PC-9 (cell line): ENCODE measurements at regions not wholly inside any gene's neighbourhood (a gene's known extent, or its start where the extent isn't known, plus 50 kb on each side); places are given as distances from the start of the nearest gene placed in this dataset.

Experiments
- BruUV-seq: library from RNA; stranded (reverse); fragments of 400-500 nt; replicated peaks from 2 replicates; lab custom pipeline; 2021; lab: Mats Ljungman, UMichigan
- CTCF ChIA-PET: fragments of 300-600 bp; sonication (Branson Sonifier 250); formaldehyde crosslinking; loops from one replicate; lab custom pipeline; 2022; ENCODE audit warnings: antibody characterized with exemption; lab: Charles Lee
- POLR2A ChIA-PET: fragments of 300-600 bp; sonication (Branson Sonifier 250); formaldehyde crosslinking; loops from one replicate; lab custom pipeline; 2022; ENCODE audit warnings: antibody characterized with exemption; ENCODE audit not compliant: unreplicated experiment; lab: Charles Lee
- DNase-seq, 2 experiments: peaks; one replicate each; pipeline versions ENCODE4 v3.0.0 to v3.0.0-alpha.2; 2015 to 2022; ENCODE audit warnings: mixed read lengths in 1 of 2
- H2AFZ ChIP-seq: fragments of 200-600 bp; sonication (generic); 2 replicates; pipeline ENCODE4 v1.8.1; 2017; ENCODE audit warnings: antibody characterized with exemption
- H3F3A ChIP-seq: fragments of 200-600 bp; sonication (generic); 2 replicates; pipeline ENCODE4 v1.8.1; 2017; ENCODE audit warnings: antibody characterized with exemption, mild to moderate bottlenecking, low read depth; ENCODE audit not compliant: insufficient read depth
- H3K27ac ChIP-seq: fragments of 200-600 bp; sonication (generic); 2 replicates; pipeline ENCODE4 v1.6.1; 2016; ENCODE audit warnings: mixed run types
- H3K27me3 ChIP-seq: fragments of 200-600 bp; sonication (generic); 2 replicates; pipeline ENCODE4 v1.6.1; 2016; ENCODE audit warnings: low read depth, mixed run types; ENCODE audit not compliant: insufficient read depth
- H3K36me3 ChIP-seq: fragments of 200-600 bp; sonication (generic); 2 replicates; pipeline ENCODE4 v1.6.1; 2016; ENCODE audit warnings: low read depth, mixed run types
- H3K4me1 ChIP-seq: fragments of 200-600 bp; sonication (generic); replicated peaks from 2 replicates; pipeline ENCODE4 v1.6.1; 2016; ENCODE audit warnings: mixed run types; ENCODE audit not compliant: insufficient read depth
- H3K4me2 ChIP-seq: fragments of 200-600 bp; sonication (generic); 2 replicates; pipeline ENCODE4 v1.6.1; 2017; ENCODE audit warnings: mixed run types
- H3K4me3 ChIP-seq: fragments of 200-600 bp; sonication (generic); 2 replicates; pipeline ENCODE4 v1.6.1; 2016; ENCODE audit warnings: mixed run types
- H3K79me2 ChIP-seq: fragments of 200-600 bp; sonication (generic); 2 replicates; pipeline ENCODE4 v1.6.1; 2017; ENCODE audit warnings: low read depth, mixed run types
- H3K9me2 ChIP-seq: fragments of 200-600 bp; sonication (generic); 2 replicates; pipeline ENCODE4 v1.8.1; 2017; ENCODE audit warnings: mild to moderate bottlenecking; ENCODE audit not compliant: insufficient read depth
- H3K9me3 ChIP-seq: fragments of 200-600 bp; sonication (generic); 2 replicates; pipeline ENCODE4 v1.8.1; 2016; ENCODE audit warnings: low read depth; ENCODE audit not compliant: insufficient read depth
- H4K20me1 ChIP-seq: fragments of 200-600 bp; sonication (generic); 2 replicates; pipeline ENCODE4 v1.8.1; 2017; ENCODE audit not compliant: insufficient read depth
- EZH2 ChIP-seq: fragments of 200-600 bp; sonication (generic); IDR thresholded peaks from 2 replicates; pipeline ENCODE4 v1.8.0; 2017; ENCODE audit warnings: antibody characterized with exemption, low read depth
- intact Hi-C: fragments of 100-400 bp; cut with micrococcal nuclease; formaldehyde crosslinking; loops from one replicate; pipeline ENCODE4 v1.10.0; 2022; ENCODE audit not compliant: unreplicated experiment
- TF ChIP-seq, protein P1 (sequence below): fragments of 200-600 bp; sonication (generic); conservative IDR thresholded peaks from 2 replicates; pipeline ENCODE4 v1.6.1; 2017; ENCODE audit warnings: mixed run types, antibody characterized with exemption, mild to moderate bottlenecking, moderate library complexity

DNA sequence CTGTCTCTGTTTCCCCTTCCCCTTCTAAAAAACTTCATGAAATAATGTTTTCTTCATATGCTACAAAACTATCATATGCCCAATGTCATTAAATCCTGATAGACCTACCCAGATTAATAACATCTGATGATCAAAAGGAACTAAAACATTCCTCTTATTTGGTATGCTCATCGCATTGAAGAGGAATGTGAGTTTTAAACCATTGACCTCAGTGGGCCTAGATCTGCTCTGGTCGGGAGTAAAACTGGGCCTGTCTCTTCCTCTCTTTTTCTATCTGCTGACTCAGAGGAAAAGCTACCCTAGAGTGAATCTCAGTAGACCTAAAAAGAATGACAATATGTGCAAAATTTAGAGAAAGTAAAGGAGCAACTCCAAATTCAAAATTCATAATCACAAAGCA, 275.8 kb downstream of the SATB1 start:
- H3K79me2 ChIP-seq: no peaks in the 10 kb centered on the region
- TF ChIP-seq, protein P1, sequence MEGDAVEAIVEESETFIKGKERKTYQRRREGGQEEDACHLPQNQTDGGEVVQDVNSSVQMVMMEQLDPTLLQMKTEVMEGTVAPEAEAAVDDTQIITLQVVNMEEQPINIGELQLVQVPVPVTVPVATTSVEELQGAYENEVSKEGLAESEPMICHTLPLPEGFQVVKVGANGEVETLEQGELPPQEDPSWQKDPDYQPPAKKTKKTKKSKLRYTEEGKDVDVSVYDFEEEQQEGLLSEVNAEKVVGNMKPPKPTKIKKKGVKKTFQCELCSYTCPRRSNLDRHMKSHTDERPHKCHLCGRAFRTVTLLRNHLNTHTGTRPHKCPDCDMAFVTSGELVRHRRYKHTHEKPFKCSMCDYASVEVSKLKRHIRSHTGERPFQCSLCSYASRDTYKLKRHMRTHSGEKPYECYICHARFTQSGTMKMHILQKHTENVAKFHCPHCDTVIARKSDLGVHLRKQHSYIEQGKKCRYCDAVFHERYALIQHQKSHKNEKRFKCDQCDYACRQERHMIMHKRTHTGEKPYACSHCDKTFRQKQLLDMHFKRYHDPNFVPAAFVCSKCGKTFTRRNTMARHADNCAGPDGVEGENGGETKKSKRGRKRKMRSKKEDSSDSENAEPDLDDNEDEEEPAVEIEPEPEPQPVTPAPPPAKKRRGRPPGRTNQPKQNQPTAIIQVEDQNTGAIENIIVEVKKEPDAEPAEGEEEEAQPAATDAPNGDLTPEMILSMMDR: no peak
- TF ChIP-seq EZH2: no peak
- no peak for DNase-seq
- no peak overlapping the region for H2AFZ ChIP-seq
- peaks cover 13% of the 10 kb centered on the region for H3K4me1 ChIP-seq
- 0 out of 2 replicates have a peak, but pooled peaks cover 3% of the 10 kb centered on the region for H3K9me2 ChIP-seq
- no peaks in the 10 kb centered on the region for H3K36me3 ChIP-seq
- no peak overlapping the region for H3K27ac ChIP-seq
- no peaks in the 10 kb centered on the region for H3K9me3 ChIP-seq
- no peak overlapping the region for H3K4me2 ChIP-seq
- no peaks in the 10 kb centered on the region for H4K20me1 ChIP-seq
- no peak overlapping the region for H3K4me3 ChIP-seq
- H3K27me3 ChIP-seq: no peaks in the 10 kb centered on the region
- intact Hi-C loops: no loop called here
- POLR2A ChIA-PET: no interaction called here
- no TSS peak for BruUV-seq
- peaks cover 10% of the 10 kb centered on the region; the same call in 1 of the 2 replicates for H3F3A ChIP-seq
- CTCF ChIA-PET: no interaction called here

DNA sequence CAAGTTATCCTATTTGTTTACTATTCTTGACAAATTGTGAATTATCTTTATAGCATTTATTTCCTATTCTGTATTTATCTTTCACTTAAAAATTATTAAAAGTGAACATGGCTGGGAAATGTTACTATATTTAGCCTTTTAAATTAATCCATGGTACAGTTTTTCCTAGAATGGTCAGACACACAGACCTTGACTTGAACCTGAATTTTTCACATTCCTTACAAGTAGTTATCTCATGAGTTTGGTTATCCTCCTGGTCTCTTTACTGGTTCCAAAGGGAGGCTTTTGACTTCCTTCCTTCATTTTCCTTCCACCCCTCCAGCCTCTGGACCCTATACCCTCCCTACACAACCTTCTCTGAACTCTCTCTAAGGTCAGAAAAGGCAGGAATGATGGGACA, 280.6 kb downstream of the SATB1 start:
- intact Hi-C loops: no loop called here
- H3K9me2 ChIP-seq: 0 out of 2 replicates have a peak, but pooled peaks cover 3% of the 10 kb centered on the region
- no peaks in the 10 kb centered on the region for H3K27me3 ChIP-seq
- 0 out of 2 replicates have a peak, but pooled peaks cover 5% of the 10 kb centered on the region for H3K9me3 ChIP-seq
- H3F3A ChIP-seq: no peaks in the 10 kb centered on the region
- DNase-seq: no peak
- H3K36me3 ChIP-seq: no peaks in the 10 kb centered on the region
- TF ChIP-seq, protein P1: no peak
- no peak for TF ChIP-seq EZH2
- ChIA-PET CTCF (no interaction called here), POLR2A (no interaction called here)
- H3K4me1 ChIP-seq: no peaks in the 10 kb centered on the region
- H3K4me3 ChIP-seq: no peak overlapping the region
- H3K27ac ChIP-seq: no peak overlapping the region
- no peak overlapping the region for H2AFZ ChIP-seq
- H3K79me2 ChIP-seq: no peaks in the 10 kb centered on the region
- no TSS peak for BruUV-seq
- no peaks in the 10 kb centered on the region for H4K20me1 ChIP-seq
- no peak overlapping the region for H3K4me2 ChIP-seq

DNA sequence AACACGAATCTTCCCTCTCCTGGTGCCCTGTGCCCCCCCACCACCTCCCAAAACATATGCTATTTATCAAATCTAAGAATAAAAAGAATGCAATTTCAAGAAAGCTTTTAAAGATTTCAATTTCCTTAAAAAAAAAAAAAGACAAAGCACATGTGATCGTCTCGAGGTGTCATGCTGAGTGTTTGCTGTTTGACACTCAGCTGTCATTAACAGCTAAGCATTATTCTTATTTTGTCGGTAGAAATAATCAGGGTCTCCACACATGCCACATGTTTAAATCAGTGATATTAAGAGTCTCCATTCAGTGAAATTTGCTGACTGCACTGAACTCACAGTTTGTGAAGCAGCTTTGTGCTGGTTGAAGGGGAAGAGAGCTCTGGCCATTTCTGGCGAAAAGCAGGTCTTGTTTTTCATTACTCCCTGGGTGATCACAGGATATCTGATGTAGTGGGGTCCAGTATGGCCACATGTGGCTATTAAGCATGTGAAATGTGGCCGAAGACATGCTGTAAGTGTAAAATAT, 281.8 kb downstream of the SATB1 start:
- POLR2A ChIA-PET: no interaction called here
- DNase-seq: no peak
- H3K4me1 ChIP-seq: no peaks in the 10 kb centered on the region
- H3K36me3 ChIP-seq: no peaks in the 10 kb centered on the region
- no peaks in the 10 kb centered on the region for H3F3A ChIP-seq
- TF ChIP-seq, protein P1: no peak
- TF ChIP-seq EZH2: no peak
- no peaks in the 10 kb centered on the region for H3K79me2 ChIP-seq
- no TSS peak for BruUV-seq
- intact Hi-C loops: no loop called here
- H3K9me2 ChIP-seq: 0 out of 2 replicates have a peak, but pooled peaks cover 2% of the 10 kb centered on the region
- H3K9me3 ChIP-seq: 0 out of 2 replicates have a peak, but pooled peaks cover 5% of the 10 kb centered on the region
- H2AFZ ChIP-seq: no peak overlapping the region
- CTCF ChIA-PET: no interaction called here
- H3K4me2 ChIP-seq: no peak overlapping the region
- no peak overlapping the region for H3K4me3 ChIP-seq
- no peak overlapping the region for H3K27ac ChIP-seq
- no peaks in the 10 kb centered on the region for H4K20me1 ChIP-seq
- no peaks in the 10 kb centered on the region for H3K27me3 ChIP-seq
